ENCODE measurements at regions not wholly inside any gene's neighbourhood (a gene's known extent, or its start where the extent isn't known, plus 50 kb on each side); places are given as distances from the start of the nearest gene placed in this dataset.

- DNase-seq = no peak
Observed at GRCh38 chr4:166274136-166274761, 401.2 kb downstream of the TLL1 start.

- no peak for DNase-seq
Observed at GRCh38 chr4:166274775-166275174, 401.7 kb downstream of the TLL1 start.

GRCh38 chr4:166277401-166277800 lies 404.4 kb downstream of the TLL1 start:
- no peak for DNase-seq

GRCh38 chr4:166277853-166278252 lies 404.8 kb downstream of the TLL1 start:
- no peak for DNase-seq

- no peak for DNase-seq
Observed at GRCh38 chr4:166279261-166279660, 406.2 kb downstream of the TLL1 start.

GRCh38 chr4:166280642-166281041 lies 407.6 kb downstream of the TLL1 start:
- DNase-seq = no peak

- DNase-seq = no peak
Observed at GRCh38 chr4:166282081-166282770, 409.2 kb downstream of the TLL1 start.

- DNase-seq = no peak
Observed at GRCh38 chr4:166284221-166284620, 411.2 kb downstream of the TLL1 start.

- peak; percentile 18 for DNase-seq
Observed at GRCh38 chr4:166290426-166290825, 417.4 kb downstream of the TLL1 start.

- DNase-seq = no peak
Observed at GRCh38 chr4:166293556-166293955, 420.5 kb downstream of the TLL1 start.

- no peak for DNase-seq
Observed at GRCh38 chr4:166301266-166301665, 428.2 kb downstream of the TLL1 start.

GRCh38 chr4:166308647-166309046 lies 435.6 kb downstream of the TLL1 start:
- DNase-seq = no peak

GRCh38 chr4:166309286-166309685 lies 436.2 kb downstream of the TLL1 start:
- no peak for DNase-seq

GRCh38 chr4:166311169-166311568 lies 438.1 kb downstream of the TLL1 start:
- DNase-seq = no peak

GRCh38 chr4:166312166-166312565 lies 439.1 kb downstream of the TLL1 start:
- no peak for DNase-seq

GRCh38 chr4:166314902-166315301 lies 441.9 kb downstream of the TLL1 start:
- DNase-seq = no peak

- no peak for DNase-seq
Observed at GRCh38 chr4:166315721-166316467, 442.9 kb downstream of the TLL1 start.

- no peak for DNase-seq
Observed at GRCh38 chr4:166318810-166319525, 445.9 kb downstream of the TLL1 start.

GRCh38 chr4:166323250-166323649 lies 450.2 kb downstream of the TLL1 start:
- no peak for DNase-seq

GRCh38 chr4:166324321-166324720 lies 451.3 kb downstream of the TLL1 start:
- no peak for DNase-seq

GRCh38 chr4:166335256-166335938 lies 462.4 kb downstream of the TLL1 start:
- no peak for DNase-seq

- no peak for DNase-seq
Observed at GRCh38 chr4:166341992-166342391, 469.0 kb downstream of the TLL1 start.

GRCh38 chr4:166363198-166363597 lies 490.2 kb downstream of the TLL1 start:
- no peak for DNase-seq

Measured in NCI-H1048 (cell line).